ENCODE measurements at regions not wholly inside any gene's neighbourhood (a gene's known extent, or its start where the extent isn't known, plus 50 kb on each side); places are given as distances from the start of the nearest gene placed in this dataset.

- H3K4me3 ChIP-seq (replicated peaks in 1 of 3; ENCODE audit: insufficient read depth in 1 of 3, low read depth in 1 of 3, low read length in 3 of 3), result no peak overlapping the region
- H3K9me3 ChIP-seq (replicated peaks; ENCODE audit: control insufficient read depth, insufficient read depth, low read length), result no peaks in the 10 kb centered on the region
- no peaks in the 10 kb centered on the region for H3K27me3 ChIP-seq (ENCODE audit: control insufficient read depth in 2 of 2, insufficient read depth in 2 of 2, low read length in 2 of 2)
- dilution Hi-C loops (cut with MboI; ENCODE audit: extremely low pct_ligation_motif_present, low sequenced_read_pairs), result no loop called here
- DNase-seq (ENCODE audit: low read depth, low spot score) (no peak), FAIRE-seq (no peak)
- H2AFZ ChIP-seq (ENCODE audit: low read depth, low read length), result no peak overlapping the region
- ChIA-PET CTCF (interaction anchor here (2.1 kb wide), 1 partner anchor 67 kb away, joined by 4 read pairs; no protein-coding TSS in a partner anchor), POLR2A (no interaction called here)
- TF ChIP-seq GATA2 (IDR thresholded peaks at IDR 0.05; ENCODE audit: insufficient read depth, insufficient read length, low read depth, low read length) (no peak), EZH2 (IDR thresholded peaks at IDR 0.05; ENCODE audit: borderline replicate concordance, low read depth, low read length, severe bottlenecking) (no peak), MYC (IDR thresholded peaks at IDR 0.05; ENCODE audit: low read depth, low read length) (no peak), POLR2AphosphoS5 (IDR thresholded peaks at IDR 0.05; ENCODE audit: insufficient read depth, low read depth, low read length) (no peak), JUN (IDR thresholded peaks at IDR 0.05; ENCODE audit: borderline replicate concordance, insufficient read depth, insufficient read length, low read depth) (no peak), CTCF (IDR thresholded peaks at IDR 0.05; ENCODE audit: extremely low read depth in 1 of 2, insufficient read depth in 1 of 2, low read depth in 1 of 2, low read length in 2 of 2) (no peak), MAX (IDR thresholded peaks at IDR 0.05; ENCODE audit: insufficient read depth, insufficient read length) (no peak)
- H3K79me2 ChIP-seq (ENCODE audit: control insufficient read depth, insufficient read depth, low read length), result no peaks in the 10 kb centered on the region
- no peak overlapping the region for H3K27ac ChIP-seq (ENCODE audit: insufficient read depth, low read depth, low read length)
- no peaks in the 10 kb centered on the region for H3K36me3 ChIP-seq (ENCODE audit: control insufficient read depth in 2 of 2, extremely low read depth in 1 of 2, insufficient read depth in 2 of 2, low read length in 2 of 2)
- H3K4me1 ChIP-seq (ENCODE audit: control insufficient read depth, extremely low read depth, insufficient read depth, low read length), result no peaks in the 10 kb centered on the region
- intact Hi-C loops (cut with micrococcal nuclease), result no loop called here
- H4K20me1 ChIP-seq (replicated peaks; ENCODE audit: control insufficient read depth, extremely low read depth, insufficient read depth, low read length), result no peaks in the 10 kb centered on the region
- H3K9me1 ChIP-seq (replicated peaks; ENCODE audit: control insufficient read depth, extremely low read depth, insufficient read depth, low read length), result no peaks in the 10 kb centered on the region
- H3K4me2 ChIP-seq (ENCODE audit: insufficient read depth, low read length), result no peak overlapping the region
- no TSS peak for BruUV-seq (replicated peaks)
- H3K9ac ChIP-seq (replicated peaks; ENCODE audit: extremely low read depth, insufficient read depth, low read length), result no peak overlapping the region
These were observed 114.2 kb downstream of the HAPSTR1 start for GRCh38 chr16:9205661-9206060.
